B cell (primary cell): ENCODE measurements at regions not wholly inside any gene's neighbourhood (a gene's known extent, or its start where the extent isn't known, plus 50 kb on each side); places are given as distances from the start of the nearest gene placed in this dataset.

Experiments
- ATAC-seq: fragments of 200-7000 bp; cut with Tn5 transposase; one replicate; pipeline ENCODE4 v1.10.0; 2021; ENCODE audit warnings: low read depth, mild to moderate bottlenecking, moderate number of reproducible peaks, moderate library complexity
- CTCF ChIA-PET: fragments of 350-600 bp; sonication (Branson Sonifier 250); formaldehyde crosslinking; loops from one replicate; lab custom pipeline; 2021; ENCODE audit warnings: antibody characterized with exemption, inconsistent platforms; lab: Charles Lee
- POLR2A ChIA-PET: fragments of 350-600 bp; sonication (Branson Sonifier 250); formaldehyde crosslinking; loops from one replicate; lab custom pipeline; 2021; ENCODE audit warnings: antibody characterized with exemption; lab: Charles Lee
- DNase-seq: peaks from one replicate; pipeline ENCODE4 v3.0.0; 2013
- H2AFZ ChIP-seq: 2 replicates; pipeline ENCODE4 v1.6.1; 2012; ENCODE audit warnings: mild to moderate bottlenecking, low read depth, low read length; ENCODE audit not compliant: insufficient read depth, poor library complexity, severe bottlenecking
- H3K27ac ChIP-seq, 2 donors: 1 replicate in 1 of 2; 2 replicates in 1 of 2; pipeline ENCODE4 v1.5.1; 2012 to 2013; ENCODE audit warnings: low read length in 2 of 2, mild to moderate bottlenecking in 2 of 2, moderate library complexity in 1 of 2
- H3K27me3 ChIP-seq, 4 experiments: fragments of 200-600 bp in 1 of 4; sonication (generic) in 1 of 4; replicated peaks in 1 of 4; 1 replicate in 2 of 4; 2 replicates in 2 of 4; pipeline versions ENCODE4 v1.6.1 to v1.7.0; 2013 to 2016; ENCODE audit warnings: low read length in 3 of 4, mild to moderate bottlenecking in 2 of 4, mixed read lengths in 1 of 4, moderate library complexity in 1 of 4; ENCODE audit not compliant: insufficient read depth in 4 of 4, control insufficient read depth in 3 of 4; ENCODE audit errors: control extremely low read depth in 1 of 4
- H3K36me3 ChIP-seq, 2 experiments: replicated peaks in 1 of 2; 1 replicate in 1 of 2; 2 replicates in 1 of 2; pipeline versions ENCODE4 v1.6.1 to v1.7.1; 2013; ENCODE audit warnings: low read length in 1 of 2; ENCODE audit not compliant: insufficient read depth in 2 of 2, control insufficient read depth in 1 of 2; ENCODE audit errors: control extremely low read depth in 1 of 2, extremely low read depth in 1 of 2
- H3K4me1 ChIP-seq, 2 donors: fragments of 200-600 bp in 1 of 2; sonication (generic) in 1 of 2; 1 replicate in 1 of 2; 2 replicates in 1 of 2; pipeline versions ENCODE4 v1.5.1 to v1.6.1; 2013 to 2017; ENCODE audit warnings: low read length in 2 of 2; ENCODE audit not compliant: control insufficient read depth in 2 of 2, insufficient read depth in 2 of 2
- H3K4me2 ChIP-seq: replicated peaks from 2 replicates; pipeline ENCODE3; 2012; ENCODE audit warnings: mild to moderate bottlenecking, low read depth, low read length; ENCODE audit not compliant: poor library complexity, severe bottlenecking
- H3K4me3 ChIP-seq, 5 experiments: fragments of 200-600 bp in 1 of 5; sonication (generic) in 1 of 5; 1 replicate in 3 of 5; 2 replicates in 2 of 5; pipeline versions ENCODE4 v1.5.1 to v1.7.0; 2011 to 2016; ENCODE audit warnings: low read length in 4 of 5, mild to moderate bottlenecking in 4 of 5, low read depth in 2 of 5, control low read depth in 1 of 5, moderate library complexity in 1 of 5; ENCODE audit not compliant: insufficient read depth in 1 of 5; ENCODE audit errors: control extremely low read depth in 1 of 5, extremely low read depth in 1 of 5
- H3K79me2 ChIP-seq: fragments of 200-600 bp; sonication (generic); one replicate; pipeline ENCODE4 v1.6.0; 2016; ENCODE audit warnings: low read length; ENCODE audit not compliant: control insufficient read depth, insufficient read depth
- H3K9ac ChIP-seq: fragments of 200-600 bp; sonication (generic); 2 replicates; pipeline ENCODE4 v1.6.1; 2017; ENCODE audit warnings: mild to moderate bottlenecking, low read length, moderate library complexity
- H3K9me3 ChIP-seq, 3 donors: one replicate each; pipeline versions ENCODE4 v1.6.1 to v1.7.1; 2013; ENCODE audit warnings: low read length in 2 of 3; ENCODE audit not compliant: control insufficient read depth in 2 of 3, insufficient read depth in 1 of 3; ENCODE audit errors: control extremely low read depth in 1 of 3
- H4K20me1 ChIP-seq: 2 replicates; pipeline ENCODE4 v1.6.0; 2012; ENCODE audit warnings: mild to moderate bottlenecking, low read length; ENCODE audit not compliant: insufficient read depth, control insufficient read depth, poor library complexity, severe bottlenecking
- H3K27ac Mint-ChIP-seq: one replicate; pipeline ENCODE4 v1.8.0; 2021; ENCODE audit warnings: mixed read lengths
- H3K27me3 Mint-ChIP-seq: one replicate; pipeline ENCODE4 v1.8.0; 2021; ENCODE audit warnings: mixed read lengths
- H3K4me1 Mint-ChIP-seq: one replicate; pipeline ENCODE4 v1.8.0; 2021; ENCODE audit warnings: mixed read lengths
- H3K4me3 Mint-ChIP-seq: one replicate; pipeline ENCODE4 v1.8.0; 2021; ENCODE audit warnings: mixed read lengths
- H3K9me3 Mint-ChIP-seq: one replicate; pipeline ENCODE4 v1.8.0; 2022; ENCODE audit warnings: mixed read lengths; ENCODE audit not compliant: insufficient read depth
- EZH2 ChIP-seq: IDR thresholded peaks from 2 replicates; pipeline ENCODE4 v1.6.1; 2012; ENCODE audit warnings: borderline replicate concordance, low read depth, mild to moderate bottlenecking, moderate library complexity, low read length; ENCODE audit not compliant: insufficient read depth, poor library complexity, severe bottlenecking
- WGBS: methylation state at CpG from one replicate; pipeline ENCODE4 v1.1.5; 2013; ENCODE audit warnings: missing lambda C conversion rate; ENCODE audit not compliant: insufficient coverage; 5-methylcytosine and 5-hydroxymethylcytosine counted together
- intact Hi-C: fragments of 100-400 bp; cut with micrococcal nuclease; formaldehyde crosslinking; loops from one replicate; pipeline ENCODE4 v1.10.0; 2022
- TF ChIP-seq, protein P1 (sequence below): fragments of 200-600 bp; IDR thresholded peaks from one replicate; pipeline ENCODE4 v1.8.0; 2022; ENCODE audit warnings: antibody characterized with exemption, mild to moderate bottlenecking

DNA sequence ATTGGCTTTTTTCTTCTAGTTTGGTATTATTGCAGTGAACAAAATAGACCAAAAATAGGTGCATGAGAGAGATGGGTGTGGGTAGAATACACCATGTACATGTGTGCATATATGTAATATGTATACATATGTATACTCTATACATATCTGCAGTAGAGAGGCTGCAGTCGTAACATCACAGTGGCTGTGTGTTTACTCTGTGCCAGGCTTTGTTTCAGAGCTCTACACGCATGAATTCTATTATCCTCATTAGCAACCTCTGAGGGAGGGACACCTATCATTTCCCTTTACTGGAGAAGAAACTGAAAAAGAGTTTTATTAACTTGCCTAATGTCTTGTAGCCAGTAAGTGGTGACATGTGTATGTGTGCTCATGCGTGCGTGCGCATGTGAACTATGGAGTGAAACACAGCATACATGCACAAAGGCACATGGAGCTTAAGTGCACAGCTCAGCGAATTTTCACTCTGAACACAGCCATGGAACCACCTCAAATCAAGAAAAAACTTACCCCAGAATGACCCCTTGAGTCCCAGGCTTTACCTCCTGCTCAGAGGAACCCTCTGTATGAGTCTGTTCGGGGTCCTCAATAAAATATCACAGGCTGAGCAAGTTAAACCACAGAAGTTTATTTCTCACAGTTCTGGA is 452.5 kb downstream of the CDH26 start:
- Histone ChIP-seq H3K27ac (no peak overlapping the region), H3K9me3 (peaks cover 0 to 3% (median 2%) of the 10 kb centered on the region in 3 donors), H3K4me3 (no peak overlapping the region), H3K4me1 (no peaks in the 10 kb centered on the region), H2AFZ (no peak overlapping the region), H3K4me2 (no peak overlapping the region), H4K20me1 (no peaks in the 10 kb centered on the region), H3K79me2 (no peaks in the 10 kb centered on the region), H3K9ac (no peak overlapping the region), H3K27me3 (no peaks in the 10 kb centered on the region), H3K36me3 (no peaks in the 10 kb centered on the region)
- ChIA-PET POLR2A (no interaction called here), CTCF (no interaction called here)
- 90% methylated on average over 4 of the region's 7 CpGs for WGBS
- no peak overlapping the region for H3K27ac Mint-ChIP-seq
- no peaks in the 10 kb centered on the region for H3K27me3 Mint-ChIP-seq
- peaks cover 4% of the 10 kb centered on the region for H3K9me3 Mint-ChIP-seq
- H3K4me1 Mint-ChIP-seq, result no peaks in the 10 kb centered on the region
- TF ChIP-seq EZH2, result no peak
- TF ChIP-seq, protein P1, sequence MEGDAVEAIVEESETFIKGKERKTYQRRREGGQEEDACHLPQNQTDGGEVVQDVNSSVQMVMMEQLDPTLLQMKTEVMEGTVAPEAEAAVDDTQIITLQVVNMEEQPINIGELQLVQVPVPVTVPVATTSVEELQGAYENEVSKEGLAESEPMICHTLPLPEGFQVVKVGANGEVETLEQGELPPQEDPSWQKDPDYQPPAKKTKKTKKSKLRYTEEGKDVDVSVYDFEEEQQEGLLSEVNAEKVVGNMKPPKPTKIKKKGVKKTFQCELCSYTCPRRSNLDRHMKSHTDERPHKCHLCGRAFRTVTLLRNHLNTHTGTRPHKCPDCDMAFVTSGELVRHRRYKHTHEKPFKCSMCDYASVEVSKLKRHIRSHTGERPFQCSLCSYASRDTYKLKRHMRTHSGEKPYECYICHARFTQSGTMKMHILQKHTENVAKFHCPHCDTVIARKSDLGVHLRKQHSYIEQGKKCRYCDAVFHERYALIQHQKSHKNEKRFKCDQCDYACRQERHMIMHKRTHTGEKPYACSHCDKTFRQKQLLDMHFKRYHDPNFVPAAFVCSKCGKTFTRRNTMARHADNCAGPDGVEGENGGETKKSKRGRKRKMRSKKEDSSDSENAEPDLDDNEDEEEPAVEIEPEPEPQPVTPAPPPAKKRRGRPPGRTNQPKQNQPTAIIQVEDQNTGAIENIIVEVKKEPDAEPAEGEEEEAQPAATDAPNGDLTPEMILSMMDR, result no peak
- no peak overlapping the region for H3K4me3 Mint-ChIP-seq
- intact Hi-C loops, result no loop called here
- ATAC-seq (no peak), DNase-seq (no peak)

DNA sequence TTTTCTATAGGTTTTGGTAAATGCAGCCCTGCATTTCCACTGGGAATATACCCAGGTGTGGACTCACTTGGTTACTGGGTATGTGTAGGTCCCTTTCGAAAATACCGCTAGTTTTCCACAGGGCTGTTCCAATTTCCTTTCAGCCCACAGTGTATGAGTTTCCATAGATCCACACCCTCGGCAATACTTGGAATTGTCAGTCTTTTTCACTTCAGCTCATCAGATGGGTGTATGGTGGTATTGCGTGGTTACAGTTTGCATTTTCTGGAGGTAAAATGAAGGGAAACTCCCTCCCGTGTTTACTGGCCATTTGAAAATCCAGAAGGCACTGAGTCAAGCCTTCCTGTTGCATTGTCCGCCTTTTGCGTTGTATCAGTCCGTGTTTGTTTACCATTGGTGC is 453.6 kb downstream of the CDH26 start:
- Histone ChIP-seq H3K36me3 (no peaks in the 10 kb centered on the region), H3K27ac (no peak overlapping the region), H4K20me1 (no peaks in the 10 kb centered on the region), H3K9me3 (peaks cover 0 to 2% (median 2%) of the 10 kb centered on the region in 3 donors), H3K27me3 (no peaks in the 10 kb centered on the region), H2AFZ (no peak overlapping the region), H3K4me1 (no peaks in the 10 kb centered on the region), H3K9ac (no peak overlapping the region), H3K79me2 (no peaks in the 10 kb centered on the region), H3K4me3 (no peak overlapping the region), H3K4me2 (no peak overlapping the region)
- TF ChIP-seq EZH2, result no peak
- TF ChIP-seq, protein P1, result no peak
- Mint-ChIP-seq H3K4me3 (no peak overlapping the region), H3K27me3 (no peaks in the 10 kb centered on the region), H3K27ac (no peak overlapping the region), H3K4me1 (no peaks in the 10 kb centered on the region), H3K9me3 (peaks cover 4% of the 10 kb centered on the region)
- DNase-seq (no peak), ATAC-seq (no peak)
- ChIA-PET CTCF (no interaction called here), POLR2A (no interaction called here)
- intact Hi-C loops, result no loop called here
- 94% methylated on average over 5 of the region's 8 CpGs for WGBS
